Stomach (tissue), 8 donors: ENCODE measurements at regions not wholly inside any gene's neighbourhood (a gene's known extent, or its start where the extent isn't known, plus 50 kb on each side); places are given as distances from the start of the nearest gene placed in this dataset.
"Not testable (repeated sequence)": the region's sequence is repeated elsewhere in the genome, so short reads cannot be mapped to it uniquely, and the experiment has no call there.

Experiments used
- DNase-seq, 2 donors: peaks; one replicate each; pipeline versions ENCODE4 v3.0.0 to v3.0.0-alpha.2; 2013 to 2019
- H3K27ac ChIP-seq, 5 donors: fragments of 200-600 bp in 4 of 5; sonication (generic) in 4 of 5; one replicate each; pipeline ENCODE4 v1.5.1; 2013 to 2019; ENCODE audit warnings: mild to moderate bottlenecking in 1 of 5, moderate library complexity in 1 of 5
- H3K27me3 ChIP-seq, 3 donors: fragments of 200-600 bp; sonication (generic); one replicate each; pipeline ENCODE4 v1.5.1; 2017 to 2019; ENCODE audit warnings: mixed run types in 1 of 3
- H3K36me3 ChIP-seq, 4 donors: fragments of 200-600 bp; sonication (generic); 1 replicate in 3 of 4; 2 replicates in 1 of 4; pipeline ENCODE4 v1.5.1; 2016 to 2019
- H3K4me1 ChIP-seq, 4 donors: fragments of 200-600 bp; sonication (generic); one replicate each; pipeline ENCODE4 v1.5.1; 2016 to 2019
- H3K4me3 ChIP-seq, 4 donors: fragments of 200-600 bp; sonication (generic) in 3 of 4; one replicate each; pipeline ENCODE4 v1.5.1; 2016 to 2019; ENCODE audit warnings: mild to moderate bottlenecking in 1 of 4
- H3K9me3 ChIP-seq, 4 donors: fragments of 200-600 bp; sonication (generic); one replicate each; pipeline ENCODE4 v1.5.1; 2016 to 2019
- CTCF ChIP-seq, 7 experiments: fragments of 450-650 bp in 4 of 7; fragments of 200-600 bp in 3 of 7; sonication (generic) in 3 of 7; IDR thresholded peaks; one replicate each; pipeline ENCODE4 v1.5.1; 2016 to 2019; ENCODE audit warnings: antibody characterized with exemption in 7 of 7, control low read depth in 2 of 7, mild to moderate bottlenecking in 1 of 7
- EP300 ChIP-seq: sonication (generic); formaldehyde crosslinking; IDR thresholded peaks from one replicate; pipeline ENCODE4 v1.6.1; 2017; ENCODE audit warnings: antibody characterized with exemption
- POLR2A ChIP-seq, 4 donors: fragments of 450-650 bp; IDR thresholded peaks; one replicate each; pipeline ENCODE4 v1.6.1; 2016; ENCODE audit warnings: antibody characterized with exemption in 4 of 4, control low read depth in 2 of 4, mild to moderate bottlenecking in 1 of 4, moderate library complexity in 1 of 4
- POLR2AphosphoS5 ChIP-seq, 3 donors: sonication (generic); formaldehyde crosslinking; IDR thresholded peaks; one replicate each; pipeline ENCODE4 v1.6.1; 2016; ENCODE audit warnings: antibody characterized with exemption in 3 of 3
- WGBS, 5 donors: extraction: QIAGEN DNeasy Blood & Tissue Kit in 3 of 5; methylation state at CpG; one replicate each; pipeline versions ENCODE4 v1.1.5 to v1.1.7; 2013 to 2018; 5-methylcytosine and 5-hydroxymethylcytosine counted together
- intact Hi-C: fragments of 100-400 bp; cut with DNase I; formaldehyde crosslinking; loops from one replicate; pipeline ENCODE4 v1.15.1; 2023; ENCODE audit warnings: low total_unique reads
- donor health status: healthy with polysubstance abuse.
- donor health status: Bipolar disorder and iron deficiency.
- donor health status: healthy.

- H3K36me3 ChIP-seq: no peaks in the 10 kb centered on the region
- H3K4me1 ChIP-seq: no peaks in the 10 kb centered on the region
- 70 to 88% (median 82%) methylated on average over 2 of the region's 2 CpGs for whole genome bisulfite sequencing, 5 donors
- TF ChIP-seq POLR2AphosphoS5 (IDR thresholded peaks at IDR 0.05) (no peak), POLR2A (IDR thresholded peaks at IDR 0.05) (no peak)
- H3K4me3 ChIP-seq: no peak overlapping the region
- intact Hi-C loops: no loop called here
- H3K9me3 ChIP-seq: no peaks in the 10 kb centered on the region
- no peaks in the 10 kb centered on the region for H3K27me3 ChIP-seq
- DNase-seq: no peak
- H3K27ac ChIP-seq: no peak overlapping the region
Observed at GRCh38 chr4:148643851-148644250, 201.6 kb upstream of the NR3C2 start.

- H3K27me3 ChIP-seq: no peaks in the 10 kb centered on the region
- H3K27ac ChIP-seq: no peak overlapping the region
- intact Hi-C loops: no loop called here
- 77 to 89% (median 84%) methylated on average over 2 of the region's 2 CpGs for WGBS, 5 donors
- no peak overlapping the region for H3K4me3 ChIP-seq
- H3K4me1 ChIP-seq: no peaks in the 10 kb centered on the region
- DNase-seq: no peak
- H3K36me3 ChIP-seq: no peaks in the 10 kb centered on the region
- peaks cover 3 to 8% (median 8%) of the 10 kb centered on the region in 4 donors for H3K9me3 ChIP-seq
- TF ChIP-seq POLR2A (IDR thresholded peaks at IDR 0.05) (no peak), CTCF (IDR thresholded peaks at IDR 0.05) (no peak), POLR2AphosphoS5 (IDR thresholded peaks at IDR 0.05) (no peak), EP300 (no peak)
Observed at GRCh38 chr4:148642907-148643306, 200.7 kb upstream of the NR3C2 start.

- H3K4me3 ChIP-seq, H3K4me1 ChIP-seq, DNase-seq, H3K27me3 ChIP-seq, H3K36me3 ChIP-seq, intact Hi-C loops, H3K27ac ChIP-seq: not testable (repeated sequence)
- H3K9me3 ChIP-seq: peaks cover 7 to 19% (median 19%) of the 10 kb centered on the region in 4 donors
- WGBS, 5 donors: 68 to 91% (median 84%) methylated on average over 2 of the region's 2 CpGs
Observed at GRCh38 chr4:148638079-148638478, 195.9 kb upstream of the NR3C2 start.

- H3K4me3 ChIP-seq, H3K36me3 ChIP-seq, H3K27ac ChIP-seq, H3K4me1 ChIP-seq, H3K27me3 ChIP-seq, DNase-seq, intact Hi-C loops: not testable (repeated sequence)
- peaks cover 7 to 19% (median 19%) of the 10 kb centered on the region in 4 donors for H3K9me3 ChIP-seq
- WGBS, 5 donors: 90 to 98% (median 92%) methylated on average over 3 of the region's 3 CpGs
Observed at GRCh38 chr4:148637453-148637852, 195.2 kb upstream of the NR3C2 start.

- no peak overlapping the region for H3K27ac ChIP-seq
- H3K27me3 ChIP-seq: no peaks in the 10 kb centered on the region
- H3K9me3 ChIP-seq: peaks cover 7 to 19% (median 19%) of the 10 kb centered on the region in 4 donors
- TF ChIP-seq POLR2AphosphoS5 (IDR thresholded peaks at IDR 0.05) (no peak), POLR2A (IDR thresholded peaks at IDR 0.05) (no peak), EP300 (no peak), CTCF (IDR thresholded peaks at IDR 0.05) (no peak)
- intact Hi-C loops: no loop called here
- no peak for DNase-seq
- 83 to 94% (median 89%) methylated on average over 3 of the region's 3 CpGs for WGBS, 5 donors
- no peaks in the 10 kb centered on the region for H3K36me3 ChIP-seq
- no peaks in the 10 kb centered on the region for H3K4me1 ChIP-seq
- H3K4me3 ChIP-seq: no peak overlapping the region
Observed at GRCh38 chr4:148634476-148634875, 192.3 kb upstream of the NR3C2 start.

GRCh38 chr4:148633720-148634119 lies 191.5 kb upstream of the NR3C2 start:
- TF ChIP-seq POLR2A (IDR thresholded peaks at IDR 0.05): no peak
- no peak for TF ChIP-seq POLR2AphosphoS5 (IDR thresholded peaks at IDR 0.05)
- TF ChIP-seq EP300: no peak
- no peak for TF ChIP-seq CTCF (IDR thresholded peaks at IDR 0.05)
- H3K9me3 ChIP-seq: peaks cover 7 to 19% (median 19%) of the 10 kb centered on the region in 4 donors
- DNase-seq: no peak
- no peaks in the 10 kb centered on the region for H3K36me3 ChIP-seq
- H3K27me3 ChIP-seq: no peaks in the 10 kb centered on the region
- no peaks in the 10 kb centered on the region for H3K4me1 ChIP-seq
- H3K4me3 ChIP-seq: no peak overlapping the region
- H3K27ac ChIP-seq: no peak overlapping the region
- WGBS, 5 donors: 78 to 87% (median 79%) methylated on average over 3 of the region's 3 CpGs
- intact Hi-C loops: no loop called here
